B cell (primary cell): ENCODE measurements at regions not wholly inside any gene's neighbourhood (a gene's known extent, or its start where the extent isn't known, plus 50 kb on each side); places are given as distances from the start of the nearest gene placed in this dataset.

Source experiments
- EZH2 ChIP-seq: IDR thresholded peaks from 2 replicates; pipeline ENCODE4 v1.6.1; 2012; ENCODE audit warnings: borderline replicate concordance, low read depth, mild to moderate bottlenecking, moderate library complexity, low read length; ENCODE audit not compliant: insufficient read depth, poor library complexity, severe bottlenecking
- TF ChIP-seq, protein P1 (sequence below): fragments of 200-600 bp; IDR thresholded peaks from one replicate; pipeline ENCODE4 v1.8.0; 2022; ENCODE audit warnings: antibody characterized with exemption, mild to moderate bottlenecking

DNA sequence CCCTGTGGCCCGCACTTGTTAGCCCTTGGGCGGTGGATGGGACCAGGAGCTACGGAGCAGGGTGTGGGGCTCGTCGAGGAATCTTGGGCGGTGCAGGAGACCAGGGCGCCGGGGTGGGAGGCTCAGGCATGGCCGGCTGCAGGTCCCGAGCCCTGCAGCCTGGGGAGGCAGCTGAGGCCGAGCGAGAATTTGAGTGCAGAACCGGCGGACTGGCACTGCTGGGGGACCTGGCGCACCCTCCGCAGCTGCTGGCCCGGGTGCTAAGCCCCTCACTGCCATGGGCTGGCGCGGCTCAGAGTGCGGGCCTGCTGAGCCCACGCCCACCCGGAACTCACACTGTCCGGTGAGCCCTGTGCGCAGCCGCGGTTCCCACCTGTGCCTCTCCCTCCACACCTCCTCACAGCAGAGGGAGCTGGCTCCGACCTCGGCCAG, 73.6 kb upstream of the TLL1 start:
- TF ChIP-seq, protein P1, sequence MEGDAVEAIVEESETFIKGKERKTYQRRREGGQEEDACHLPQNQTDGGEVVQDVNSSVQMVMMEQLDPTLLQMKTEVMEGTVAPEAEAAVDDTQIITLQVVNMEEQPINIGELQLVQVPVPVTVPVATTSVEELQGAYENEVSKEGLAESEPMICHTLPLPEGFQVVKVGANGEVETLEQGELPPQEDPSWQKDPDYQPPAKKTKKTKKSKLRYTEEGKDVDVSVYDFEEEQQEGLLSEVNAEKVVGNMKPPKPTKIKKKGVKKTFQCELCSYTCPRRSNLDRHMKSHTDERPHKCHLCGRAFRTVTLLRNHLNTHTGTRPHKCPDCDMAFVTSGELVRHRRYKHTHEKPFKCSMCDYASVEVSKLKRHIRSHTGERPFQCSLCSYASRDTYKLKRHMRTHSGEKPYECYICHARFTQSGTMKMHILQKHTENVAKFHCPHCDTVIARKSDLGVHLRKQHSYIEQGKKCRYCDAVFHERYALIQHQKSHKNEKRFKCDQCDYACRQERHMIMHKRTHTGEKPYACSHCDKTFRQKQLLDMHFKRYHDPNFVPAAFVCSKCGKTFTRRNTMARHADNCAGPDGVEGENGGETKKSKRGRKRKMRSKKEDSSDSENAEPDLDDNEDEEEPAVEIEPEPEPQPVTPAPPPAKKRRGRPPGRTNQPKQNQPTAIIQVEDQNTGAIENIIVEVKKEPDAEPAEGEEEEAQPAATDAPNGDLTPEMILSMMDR = no peak
- TF ChIP-seq EZH2 = no peak
